GM12872 (cell line): ENCODE measurements at regions not wholly inside any gene's neighbourhood (a gene's known extent, or its start where the extent isn't known, plus 50 kb on each side); places are given as distances from the start of the nearest gene placed in this dataset.

ENCODE experiments used
- TF ChIP-seq, protein P1 (sequence below): IDR thresholded peaks from 3 replicates; pipeline ENCODE4 v1.5.1; 2011; ENCODE audit warnings: low read depth, mild to moderate bottlenecking, low read length, moderate library complexity; ENCODE audit not compliant: insufficient read depth

DNA sequence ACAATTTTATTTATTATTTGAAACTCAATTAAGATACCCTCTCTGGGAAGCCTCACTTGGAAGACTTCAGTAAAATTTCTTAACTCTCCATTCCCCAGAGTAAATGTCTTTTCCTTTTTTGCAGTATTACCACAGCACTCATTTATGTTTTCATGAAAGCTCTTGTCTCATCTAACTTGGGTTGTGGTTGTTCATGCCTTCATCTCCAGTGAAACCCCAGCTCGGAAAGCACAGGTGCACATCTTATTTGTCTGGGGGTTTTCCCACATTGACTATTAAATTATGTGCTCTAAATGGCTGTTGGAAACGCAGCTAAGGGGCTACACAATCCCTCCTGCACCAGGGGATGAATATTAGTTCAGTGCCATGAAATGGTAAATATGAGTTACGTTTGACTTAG, 954.2 kb upstream of the RAG2 start:
- TF ChIP-seq, protein P1, sequence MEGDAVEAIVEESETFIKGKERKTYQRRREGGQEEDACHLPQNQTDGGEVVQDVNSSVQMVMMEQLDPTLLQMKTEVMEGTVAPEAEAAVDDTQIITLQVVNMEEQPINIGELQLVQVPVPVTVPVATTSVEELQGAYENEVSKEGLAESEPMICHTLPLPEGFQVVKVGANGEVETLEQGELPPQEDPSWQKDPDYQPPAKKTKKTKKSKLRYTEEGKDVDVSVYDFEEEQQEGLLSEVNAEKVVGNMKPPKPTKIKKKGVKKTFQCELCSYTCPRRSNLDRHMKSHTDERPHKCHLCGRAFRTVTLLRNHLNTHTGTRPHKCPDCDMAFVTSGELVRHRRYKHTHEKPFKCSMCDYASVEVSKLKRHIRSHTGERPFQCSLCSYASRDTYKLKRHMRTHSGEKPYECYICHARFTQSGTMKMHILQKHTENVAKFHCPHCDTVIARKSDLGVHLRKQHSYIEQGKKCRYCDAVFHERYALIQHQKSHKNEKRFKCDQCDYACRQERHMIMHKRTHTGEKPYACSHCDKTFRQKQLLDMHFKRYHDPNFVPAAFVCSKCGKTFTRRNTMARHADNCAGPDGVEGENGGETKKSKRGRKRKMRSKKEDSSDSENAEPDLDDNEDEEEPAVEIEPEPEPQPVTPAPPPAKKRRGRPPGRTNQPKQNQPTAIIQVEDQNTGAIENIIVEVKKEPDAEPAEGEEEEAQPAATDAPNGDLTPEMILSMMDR = no peak

DNA sequence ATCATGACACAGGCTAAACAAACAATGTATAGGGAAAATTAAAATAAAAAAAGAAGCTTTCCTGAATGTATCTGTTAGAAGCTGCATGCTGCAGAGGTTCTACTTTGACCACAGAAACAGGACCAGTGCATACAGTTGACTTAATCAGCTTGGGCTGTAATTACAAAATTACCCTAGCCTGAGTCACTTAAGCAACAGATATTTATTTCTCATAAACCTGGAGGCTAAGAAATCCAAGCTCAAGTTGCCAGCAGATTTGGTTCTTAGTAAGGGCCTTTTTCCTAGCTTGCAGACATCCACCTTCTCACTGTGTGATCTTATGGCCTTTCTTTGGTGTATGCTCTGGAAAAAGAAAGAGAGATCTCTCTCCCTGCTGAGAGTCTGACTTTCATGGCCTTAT, 946.5 kb upstream of the RAG2 start:
- TF ChIP-seq, protein P1 = no peak

DNA sequence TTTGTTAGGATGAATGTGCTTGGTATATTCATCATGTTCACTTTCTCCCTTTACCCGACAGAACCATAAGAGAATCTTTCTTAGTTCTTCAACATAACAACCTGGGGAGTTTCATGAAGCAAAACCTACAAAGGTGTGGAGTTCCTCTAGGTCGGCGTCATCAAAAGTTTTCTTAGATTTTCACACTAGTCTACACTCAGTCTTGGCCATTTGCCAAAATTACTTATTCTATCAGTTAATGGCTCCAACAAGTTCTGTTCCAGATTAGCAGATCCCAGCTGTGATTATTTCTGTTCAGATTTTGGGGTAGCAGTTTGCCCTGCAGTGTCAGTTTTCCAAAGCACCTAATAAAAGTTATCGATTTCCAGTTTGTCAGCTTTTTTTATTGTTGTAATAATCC, 935.8 kb upstream of the RAG2 start:
- TF ChIP-seq, protein P1 = no peak

DNA sequence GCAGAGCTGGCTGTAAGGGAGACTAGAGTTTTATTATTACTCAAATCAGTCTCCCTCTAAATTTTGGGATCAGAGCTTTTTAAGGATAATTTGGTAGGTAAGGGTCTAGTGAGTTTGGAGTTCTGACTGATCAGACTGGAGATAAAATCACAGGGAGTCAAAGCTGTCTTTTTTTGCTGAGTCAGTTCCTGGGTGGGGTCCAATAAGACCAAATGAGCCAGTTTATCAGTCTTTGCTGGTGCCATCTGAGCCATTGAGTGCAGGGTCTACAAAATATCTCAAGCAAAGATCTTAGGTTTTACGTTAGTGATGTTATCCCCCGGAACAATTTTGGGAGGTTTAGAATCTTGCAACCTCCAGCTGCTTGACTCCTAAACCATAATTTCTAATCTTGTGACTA, 935.1 kb upstream of the RAG2 start:
- TF ChIP-seq, protein P1 = no peak

DNA sequence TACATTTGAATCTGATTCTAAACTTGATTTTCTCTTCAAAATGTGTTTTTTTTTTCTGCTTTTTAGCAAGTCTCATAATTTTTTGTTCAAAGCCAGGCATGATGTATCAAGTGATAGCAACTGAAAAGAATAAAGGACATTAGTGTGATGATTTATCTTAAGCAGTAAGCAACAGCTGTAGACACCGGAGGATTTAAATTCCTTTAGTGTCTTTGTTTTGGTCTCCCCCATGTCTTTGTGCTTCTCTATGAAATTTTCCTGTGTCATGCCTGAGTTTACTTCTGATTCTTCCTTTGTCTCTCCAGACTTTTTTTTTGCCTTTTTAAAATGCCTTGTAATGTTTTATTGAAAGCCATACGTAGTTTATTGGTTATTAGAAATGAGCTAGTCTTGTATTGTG, 934.2 kb upstream of the RAG2 start:
- TF ChIP-seq, protein P1 = no peak

DNA sequence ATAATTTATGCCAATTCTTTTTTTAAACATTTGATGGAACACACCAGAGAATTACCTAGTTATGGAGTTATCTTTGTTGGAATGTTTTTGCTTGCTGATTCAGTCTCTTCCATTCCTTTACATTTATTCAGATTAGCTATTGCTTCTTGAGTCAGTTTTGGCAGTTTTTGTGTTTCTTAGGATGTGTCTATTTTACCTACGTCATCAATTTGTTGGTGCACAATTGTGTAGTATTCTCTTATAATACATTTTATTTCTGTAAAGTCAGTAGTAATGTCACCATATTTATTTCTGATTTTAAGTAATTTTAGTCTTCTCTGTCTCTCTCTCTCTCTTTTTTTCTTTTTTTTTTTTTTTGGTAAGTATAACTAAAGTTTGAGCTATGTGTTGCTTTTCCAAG, 929.5 kb upstream of the RAG2 start:
- TF ChIP-seq, protein P1 = no peak

DNA sequence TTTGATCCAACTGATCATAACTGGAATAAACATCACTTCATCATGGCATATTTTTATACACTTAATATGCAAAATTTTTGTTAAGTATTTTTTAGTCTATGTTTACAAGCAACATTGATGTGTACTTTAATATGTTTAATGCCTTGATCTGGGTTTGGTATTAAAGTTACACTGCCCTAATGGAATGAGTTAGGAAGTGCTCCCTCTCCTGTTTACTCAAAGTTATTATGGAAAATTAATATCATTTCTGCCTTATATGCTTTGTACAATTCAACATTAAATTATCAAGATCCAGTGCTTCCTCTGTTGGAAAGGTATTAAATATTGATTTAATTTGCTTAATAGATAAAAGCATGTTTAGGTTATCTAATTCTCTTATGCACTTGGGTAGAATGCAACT, 927.3 kb upstream of the RAG2 start:
- TF ChIP-seq, protein P1 = no peak

DNA sequence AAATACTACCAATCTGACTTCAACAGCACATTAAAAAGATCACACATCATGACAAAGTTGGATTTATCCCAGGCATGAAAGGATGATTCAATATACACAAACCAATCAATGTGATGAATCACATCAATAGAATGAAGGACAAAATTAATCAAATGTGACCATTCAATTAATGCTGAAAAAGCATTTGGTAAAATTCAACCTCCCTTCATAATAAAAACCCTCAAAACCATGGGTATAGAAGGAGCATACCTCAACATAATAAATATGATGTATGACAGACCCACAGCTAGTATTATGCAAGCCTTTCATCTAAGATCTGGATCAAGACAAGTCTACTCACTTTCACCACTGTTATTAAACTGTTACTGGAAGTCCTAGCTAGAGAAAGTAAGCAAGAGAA, 921.7 kb upstream of the RAG2 start:
- TF ChIP-seq, protein P1 = no peak
